ENCODE measurements at regions not wholly inside any gene's neighbourhood (a gene's known extent, or its start where the extent isn't known, plus 50 kb on each side); places are given as distances from the start of the nearest gene placed in this dataset.

- ChIA-PET CTCF (no interaction called here), POLR2A (no interaction called here)
- Mint-ChIP-seq H3K4me3 (no peak overlapping the region), H3K9me3 (ENCODE audit: insufficient read depth) (peaks cover 3% of the 10 kb centered on the region), H3K27me3 (no peaks in the 10 kb centered on the region), H3K4me1 (no peaks in the 10 kb centered on the region), H3K27ac (no peak overlapping the region)
- H3K27me3 ChIP-seq (replicated peaks in 1 of 4; ENCODE audit: control extremely low read depth in 1 of 4, control insufficient read depth in 3 of 4, insufficient read depth in 4 of 4, low read length in 3 of 4) = no peaks in the 10 kb centered on the region
- intact Hi-C loops (cut with micrococcal nuclease) = no loop called here
- TF ChIP-seq, protein P1, sequence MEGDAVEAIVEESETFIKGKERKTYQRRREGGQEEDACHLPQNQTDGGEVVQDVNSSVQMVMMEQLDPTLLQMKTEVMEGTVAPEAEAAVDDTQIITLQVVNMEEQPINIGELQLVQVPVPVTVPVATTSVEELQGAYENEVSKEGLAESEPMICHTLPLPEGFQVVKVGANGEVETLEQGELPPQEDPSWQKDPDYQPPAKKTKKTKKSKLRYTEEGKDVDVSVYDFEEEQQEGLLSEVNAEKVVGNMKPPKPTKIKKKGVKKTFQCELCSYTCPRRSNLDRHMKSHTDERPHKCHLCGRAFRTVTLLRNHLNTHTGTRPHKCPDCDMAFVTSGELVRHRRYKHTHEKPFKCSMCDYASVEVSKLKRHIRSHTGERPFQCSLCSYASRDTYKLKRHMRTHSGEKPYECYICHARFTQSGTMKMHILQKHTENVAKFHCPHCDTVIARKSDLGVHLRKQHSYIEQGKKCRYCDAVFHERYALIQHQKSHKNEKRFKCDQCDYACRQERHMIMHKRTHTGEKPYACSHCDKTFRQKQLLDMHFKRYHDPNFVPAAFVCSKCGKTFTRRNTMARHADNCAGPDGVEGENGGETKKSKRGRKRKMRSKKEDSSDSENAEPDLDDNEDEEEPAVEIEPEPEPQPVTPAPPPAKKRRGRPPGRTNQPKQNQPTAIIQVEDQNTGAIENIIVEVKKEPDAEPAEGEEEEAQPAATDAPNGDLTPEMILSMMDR (IDR thresholded peaks at IDR 0.05) = no peak
- TF ChIP-seq EZH2 (IDR thresholded peaks at IDR 0.05; ENCODE audit: borderline replicate concordance, insufficient read depth, low read depth, low read length, poor library complexity, severe bottlenecking) = no peak
- ATAC-seq (ENCODE audit: low read depth) (no peak), DNase-seq (no peak)
- H3K9me3 ChIP-seq (ENCODE audit: control extremely low read depth in 1 of 3, control insufficient read depth in 2 of 3, insufficient read depth in 1 of 3, low read length in 2 of 3) = no peaks in the 10 kb centered on the region
- H3K4me3 ChIP-seq (ENCODE audit: control extremely low read depth in 1 of 5, extremely low read depth in 1 of 5, insufficient read depth in 1 of 5, low read depth in 2 of 5, low read length in 4 of 5) = no peak overlapping the region
- whole genome bisulfite sequencing (ENCODE audit: insufficient coverage) = no CpG with 5 or more reads among the region's 2 CpGs
- H3K79me2 ChIP-seq (ENCODE audit: control insufficient read depth, insufficient read depth, low read length) = no peaks in the 10 kb centered on the region
- no peak overlapping the region for H2AFZ ChIP-seq (ENCODE audit: insufficient read depth, low read depth, low read length, poor library complexity, severe bottlenecking)
- H3K9ac ChIP-seq (ENCODE audit: low read length) = no peak overlapping the region
- H3K27ac ChIP-seq (ENCODE audit: low read length in 2 of 2) = no peak overlapping the region
- no peaks in the 10 kb centered on the region for H4K20me1 ChIP-seq (ENCODE audit: control insufficient read depth, insufficient read depth, low read length, poor library complexity, severe bottlenecking)
- no peak overlapping the region for H3K4me2 ChIP-seq (replicated peaks; ENCODE audit: low read depth, low read length, poor library complexity, severe bottlenecking)
- no peaks in the 10 kb centered on the region for H3K4me1 ChIP-seq (ENCODE audit: control insufficient read depth in 2 of 2, insufficient read depth in 2 of 2, low read length in 2 of 2)
- H3K36me3 ChIP-seq (replicated peaks in 1 of 2; ENCODE audit: control extremely low read depth in 1 of 2, control insufficient read depth in 1 of 2, extremely low read depth in 1 of 2, insufficient read depth in 2 of 2, low read length in 1 of 2) = no peaks in the 10 kb centered on the region
These were observed 220.8 kb upstream of the ZP4 start for GRCh38 chr1:238111516-238111915.

DNA sequence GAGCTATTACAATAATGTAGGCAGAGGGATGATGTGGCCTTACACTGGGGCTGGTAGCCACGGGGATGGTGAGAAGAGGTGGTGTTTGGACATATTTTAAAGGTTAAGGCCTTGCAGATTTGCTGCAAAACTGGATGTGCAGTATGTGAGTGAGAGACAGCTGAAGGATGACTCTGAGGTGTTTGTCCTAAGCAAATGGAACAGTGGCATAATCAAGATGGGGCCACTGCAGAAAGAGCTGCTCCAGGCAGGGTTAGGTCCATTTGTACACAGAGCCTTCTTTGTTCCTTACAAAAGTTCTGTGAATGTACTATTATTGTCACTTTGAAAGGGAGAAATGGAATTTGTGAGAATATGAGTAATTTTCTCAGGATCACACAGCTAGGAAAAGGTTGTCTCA, 220.4 kb upstream of the ZP4 start:
- ChIA-PET CTCF (no interaction called here), POLR2A (no interaction called here)
- H3K4me3 ChIP-seq (ENCODE audit: control extremely low read depth in 1 of 5, extremely low read depth in 1 of 5, insufficient read depth in 1 of 5, low read depth in 2 of 5, low read length in 4 of 5) = no peak overlapping the region
- no peaks in the 10 kb centered on the region for H3K79me2 ChIP-seq (ENCODE audit: control insufficient read depth, insufficient read depth, low read length)
- WGBS (ENCODE audit: insufficient coverage) = 54% methylated on average over 1 of the region's 1 CpG
- no peak overlapping the region for H3K9ac ChIP-seq (ENCODE audit: low read length)
- H3K9me3 ChIP-seq (ENCODE audit: control extremely low read depth in 1 of 3, control insufficient read depth in 2 of 3, insufficient read depth in 1 of 3, low read length in 2 of 3) = no peaks in the 10 kb centered on the region
- DNase-seq = no peak
- no peaks in the 10 kb centered on the region for H4K20me1 ChIP-seq (ENCODE audit: control insufficient read depth, insufficient read depth, low read length, poor library complexity, severe bottlenecking)
- H2AFZ ChIP-seq (ENCODE audit: insufficient read depth, low read depth, low read length, poor library complexity, severe bottlenecking) = no peak overlapping the region
- H3K36me3 ChIP-seq (replicated peaks in 1 of 2; ENCODE audit: control extremely low read depth in 1 of 2, control insufficient read depth in 1 of 2, extremely low read depth in 1 of 2, insufficient read depth in 2 of 2, low read length in 1 of 2) = no peaks in the 10 kb centered on the region
- intact Hi-C loops (cut with micrococcal nuclease) = no loop called here
- Mint-ChIP-seq H3K4me3 (no peak overlapping the region), H3K27ac (no peak overlapping the region), H3K4me1 (no peaks in the 10 kb centered on the region), H3K27me3 (no peaks in the 10 kb centered on the region), H3K9me3 (ENCODE audit: insufficient read depth) (peaks cover 3% of the 10 kb centered on the region)
- no peaks in the 10 kb centered on the region for H3K4me1 ChIP-seq (ENCODE audit: control insufficient read depth in 2 of 2, insufficient read depth in 2 of 2, low read length in 2 of 2)
- TF ChIP-seq EZH2 (IDR thresholded peaks at IDR 0.05; ENCODE audit: borderline replicate concordance, insufficient read depth, low read depth, low read length, poor library complexity, severe bottlenecking) = no peak
- TF ChIP-seq, protein P1 (IDR thresholded peaks at IDR 0.05) = no peak
- H3K4me2 ChIP-seq (replicated peaks; ENCODE audit: low read depth, low read length, poor library complexity, severe bottlenecking) = no peak overlapping the region
- H3K27me3 ChIP-seq (replicated peaks in 1 of 4; ENCODE audit: control extremely low read depth in 1 of 4, control insufficient read depth in 3 of 4, insufficient read depth in 4 of 4, low read length in 3 of 4) = no peaks in the 10 kb centered on the region
- no peak overlapping the region for H3K27ac ChIP-seq (ENCODE audit: low read length in 2 of 2)
- ATAC-seq (ENCODE audit: low read depth) = no peak

Measured in B cell (primary cell).